NCI-H1694 (cell line): ENCODE measurements at regions not wholly inside any gene's neighbourhood (a gene's known extent, or its start where the extent isn't known, plus 50 kb on each side); places are given as distances from the start of the nearest gene placed in this dataset.
A peak's percentile ranks its signal among the peaks of the same experiment; 100 is the strongest.

Source experiments
- DNase-seq: peaks from one replicate; lab custom pipeline; 2025; lab: John Stamatoyannopoulos, UW

- no peak for DNase-seq
Observed at GRCh38 chr16:27123795-27124409, 57.2 kb downstream of the C16orf82 start.

GRCh38 chr16:27127308-27127707 is 60.6 kb downstream of the C16orf82 start:
- DNase-seq = peak; percentile 6

- no peak for DNase-seq
Observed at GRCh38 chr16:27129401-27129800, 62.7 kb downstream of the C16orf82 start.

- DNase-seq = no peak
Observed at GRCh38 chr16:27138257-27138656, 65.1 kb upstream of the KDM8 start.

- no peak for DNase-seq
Observed at GRCh38 chr16:27145630-27146029, 57.7 kb upstream of the KDM8 start.

- DNase-seq = no peak
Observed at GRCh38 chr16:27149986-27150385, 53.3 kb upstream of the KDM8 start.

GRCh38 chr16:27152121-27152520 is 51.2 kb upstream of the KDM8 start:
- no peak for DNase-seq

GRCh38 chr16:27152801-27153200 is 50.5 kb upstream of the KDM8 start:
- no peak for DNase-seq
